ENCODE measurements at regions not wholly inside any gene's neighbourhood (a gene's known extent, or its start where the extent isn't known, plus 50 kb on each side); places are given as distances from the start of the nearest gene placed in this dataset.

GRCh38 chr1:38223391-38223790 lies 176.8 kb upstream of the POU3F1 start:
- TF ChIP-seq CTCF (conservative IDR thresholded peaks at IDR 0.05) (no peak), EZH2 (IDR thresholded peaks at IDR 0.05; ENCODE audit: low read depth) (no peak)

Data from PC-9 (cell line).